ENCODE measurements at regions not wholly inside any gene's neighbourhood (a gene's known extent, or its start where the extent isn't known, plus 50 kb on each side); places are given as distances from the start of the nearest gene placed in this dataset.

DNA sequence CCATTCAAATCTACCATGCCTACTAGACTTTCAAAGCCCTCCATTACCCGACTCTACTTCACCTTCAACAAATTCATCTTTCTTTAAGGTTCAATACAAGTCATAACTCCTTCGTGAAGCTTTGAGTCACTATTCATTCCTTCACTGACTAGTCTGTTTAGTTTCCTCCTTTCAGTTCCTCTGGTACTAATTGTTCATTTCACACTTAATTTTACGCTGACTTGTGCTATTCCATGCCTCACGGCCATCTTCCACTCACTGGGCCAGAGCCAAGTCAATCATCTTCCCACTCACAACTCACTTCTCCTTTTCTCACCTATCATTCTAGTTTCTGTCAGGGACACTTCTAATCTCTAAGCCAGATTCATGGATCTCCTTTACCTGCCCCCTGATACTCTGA is 136.2 kb downstream of the MTX2 start:
- Histone ChIP-seq H3K27ac (no peak overlapping the region), H3K27me3 (no peaks in the 10 kb centered on the region), H3K4me1 (no peaks in the 10 kb centered on the region), H3K4me3 (no peak overlapping the region), H3K36me3 (no peaks in the 10 kb centered on the region), H3K9me3 (no peaks in the 10 kb centered on the region)
- no peak for DNase-seq
- TF ChIP-seq EP300 (IDR thresholded peaks at IDR 0.05), result no peak
- TF ChIP-seq, protein P1, sequence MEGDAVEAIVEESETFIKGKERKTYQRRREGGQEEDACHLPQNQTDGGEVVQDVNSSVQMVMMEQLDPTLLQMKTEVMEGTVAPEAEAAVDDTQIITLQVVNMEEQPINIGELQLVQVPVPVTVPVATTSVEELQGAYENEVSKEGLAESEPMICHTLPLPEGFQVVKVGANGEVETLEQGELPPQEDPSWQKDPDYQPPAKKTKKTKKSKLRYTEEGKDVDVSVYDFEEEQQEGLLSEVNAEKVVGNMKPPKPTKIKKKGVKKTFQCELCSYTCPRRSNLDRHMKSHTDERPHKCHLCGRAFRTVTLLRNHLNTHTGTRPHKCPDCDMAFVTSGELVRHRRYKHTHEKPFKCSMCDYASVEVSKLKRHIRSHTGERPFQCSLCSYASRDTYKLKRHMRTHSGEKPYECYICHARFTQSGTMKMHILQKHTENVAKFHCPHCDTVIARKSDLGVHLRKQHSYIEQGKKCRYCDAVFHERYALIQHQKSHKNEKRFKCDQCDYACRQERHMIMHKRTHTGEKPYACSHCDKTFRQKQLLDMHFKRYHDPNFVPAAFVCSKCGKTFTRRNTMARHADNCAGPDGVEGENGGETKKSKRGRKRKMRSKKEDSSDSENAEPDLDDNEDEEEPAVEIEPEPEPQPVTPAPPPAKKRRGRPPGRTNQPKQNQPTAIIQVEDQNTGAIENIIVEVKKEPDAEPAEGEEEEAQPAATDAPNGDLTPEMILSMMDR (IDR thresholded peaks at IDR 0.05), result no peak
- no peak for TF ChIP-seq POLR2AphosphoS5 (IDR thresholded peaks at IDR 0.05)
- no peak for TF ChIP-seq POLR2A (IDR thresholded peaks at IDR 0.05)
- intact Hi-C loops (cut with DNase I; ENCODE audit: low total_unique reads), result no loop called here
- WGBS, 5 donors, result 83 to 84% methylated on average over 4 of the region's 4 CpGs; no CpG with 5 or more reads in 3 of the 5 donors

DNA sequence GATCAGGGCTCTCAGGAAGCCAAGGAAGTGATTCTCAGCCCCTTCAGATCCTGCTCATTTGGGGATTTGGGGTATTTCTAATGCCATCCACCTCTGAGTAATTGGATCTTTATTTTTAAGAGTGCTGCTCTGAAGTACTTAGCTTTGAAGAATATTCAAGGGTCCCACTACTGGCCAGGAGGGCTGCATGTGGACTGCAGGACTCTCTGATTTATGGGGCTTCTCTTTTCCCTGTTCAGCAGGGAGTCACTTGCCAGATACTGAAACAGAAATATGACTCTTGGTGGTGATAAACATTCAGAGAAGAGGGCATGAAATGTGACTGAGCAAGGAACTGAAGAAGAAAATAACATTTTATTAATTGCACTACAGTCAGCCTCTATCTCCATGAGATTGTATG is 138.5 kb downstream of the MTX2 start:
- no peak overlapping the region for H3K27ac ChIP-seq
- intact Hi-C loops (cut with DNase I; ENCODE audit: low total_unique reads), result no loop called here
- H3K4me1 ChIP-seq, result no peaks in the 10 kb centered on the region
- H3K9me3 ChIP-seq, result no peaks in the 10 kb centered on the region
- no peaks in the 10 kb centered on the region for H3K36me3 ChIP-seq
- no peak for DNase-seq
- H3K27me3 ChIP-seq, result no peaks in the 10 kb centered on the region
- H3K4me3 ChIP-seq, result no peak overlapping the region
- no peak for TF ChIP-seq POLR2AphosphoS5 (IDR thresholded peaks at IDR 0.05)
- TF ChIP-seq EP300 (IDR thresholded peaks at IDR 0.05), result no peak
- no peak for TF ChIP-seq POLR2A (IDR thresholded peaks at IDR 0.05)
- TF ChIP-seq, protein P1 (IDR thresholded peaks at IDR 0.05), result no peak

DNA sequence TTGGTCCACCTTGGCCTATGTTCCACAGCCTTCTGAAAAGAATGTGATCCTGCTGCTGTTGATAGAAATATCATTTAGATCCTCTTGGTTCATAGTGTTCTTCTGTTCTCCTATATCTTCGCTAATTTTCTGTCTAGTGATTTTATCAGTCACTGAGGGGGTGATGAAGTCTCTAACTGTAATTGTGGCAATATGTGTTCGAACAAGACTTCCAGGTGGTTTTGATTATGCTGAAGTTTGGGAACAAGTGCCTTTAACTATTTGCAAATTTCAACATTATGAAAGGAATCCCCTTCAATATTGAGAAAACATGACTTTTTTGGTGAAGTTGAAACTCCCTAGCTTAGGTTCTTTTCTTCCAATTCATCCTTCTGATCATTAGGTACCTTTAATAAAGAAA is 140.4 kb downstream of the MTX2 start:
- no peaks in the 10 kb centered on the region for H3K36me3 ChIP-seq
- no peak overlapping the region for H3K4me3 ChIP-seq
- no peaks in the 10 kb centered on the region for H3K9me3 ChIP-seq
- H3K4me1 ChIP-seq, result no peaks in the 10 kb centered on the region
- no peaks in the 10 kb centered on the region for H3K27me3 ChIP-seq
- DNase-seq, result no peak
- no peak overlapping the region for H3K27ac ChIP-seq
- TF ChIP-seq POLR2AphosphoS5 (IDR thresholded peaks at IDR 0.05) (no peak), EP300 (IDR thresholded peaks at IDR 0.05) (no peak), POLR2A (IDR thresholded peaks at IDR 0.05) (no peak)
- TF ChIP-seq, protein P1 (IDR thresholded peaks at IDR 0.05), result no peak
- intact Hi-C loops (cut with DNase I; ENCODE audit: low total_unique reads), result no loop called here
- WGBS, 5 donors, result 86 to 95% (median 91%) methylated on average over 2 of the region's 2 CpGs

DNA sequence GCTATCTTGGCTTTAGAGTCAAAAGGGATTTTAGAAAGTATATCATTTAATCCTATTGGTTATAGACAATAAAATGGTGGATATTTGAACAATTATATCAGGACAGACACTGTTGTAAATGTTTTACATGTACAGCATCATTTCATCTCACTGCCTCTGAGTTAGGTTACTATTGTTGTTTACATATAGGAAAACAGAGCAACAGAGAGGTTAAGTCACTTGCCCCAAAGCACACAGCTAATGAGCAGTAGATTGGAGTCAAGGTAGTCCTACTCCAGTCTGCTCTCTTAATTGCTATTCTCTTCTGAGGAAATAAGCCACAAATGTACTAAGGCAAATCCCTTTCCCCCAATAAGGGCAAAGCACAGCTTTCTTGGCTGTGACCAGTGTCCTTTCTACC is 142.9 kb downstream of the MTX2 start:
- intact Hi-C loops (cut with DNase I; ENCODE audit: low total_unique reads), result no loop called here
- DNase-seq, result no peak
- no peaks in the 10 kb centered on the region for H3K27me3 ChIP-seq
- no peak for TF ChIP-seq EP300 (IDR thresholded peaks at IDR 0.05)
- TF ChIP-seq POLR2A (IDR thresholded peaks at IDR 0.05), result no peak
- TF ChIP-seq, protein P1 (IDR thresholded peaks at IDR 0.05), result no peak
- no peak for TF ChIP-seq POLR2AphosphoS5 (IDR thresholded peaks at IDR 0.05)
- H3K36me3 ChIP-seq, result no peaks in the 10 kb centered on the region
- no peak overlapping the region for H3K4me3 ChIP-seq
- no peak overlapping the region for H3K27ac ChIP-seq
- H3K4me1 ChIP-seq, result no peaks in the 10 kb centered on the region
- no peaks in the 10 kb centered on the region for H3K9me3 ChIP-seq

DNA sequence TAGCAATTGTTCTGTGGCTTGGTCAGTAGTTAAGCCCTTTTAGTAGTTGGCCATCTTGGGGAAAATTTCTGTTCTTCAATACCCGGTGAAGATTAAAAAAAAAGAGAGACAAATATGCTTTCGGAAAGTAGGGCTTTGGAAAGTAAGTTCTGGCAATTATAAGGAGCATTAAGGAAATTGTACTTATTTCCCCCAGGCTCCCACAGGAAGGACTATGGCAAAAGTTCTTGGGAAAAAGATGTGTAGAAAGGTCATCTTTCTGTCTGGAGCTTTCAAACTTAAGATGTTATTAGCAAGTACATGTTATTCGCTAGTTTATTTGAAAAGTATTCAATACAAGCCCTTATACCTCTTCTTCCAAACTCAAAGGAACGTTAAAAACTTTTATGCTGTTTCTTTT is 144.5 kb downstream of the MTX2 start:
- Histone ChIP-seq H3K36me3 (no peaks in the 10 kb centered on the region), H3K27me3 (no peaks in the 10 kb centered on the region), H3K4me3 (no peak overlapping the region), H3K4me1 (no peaks in the 10 kb centered on the region), H3K27ac (no peak overlapping the region), H3K9me3 (no peaks in the 10 kb centered on the region)
- intact Hi-C loops (cut with DNase I; ENCODE audit: low total_unique reads), result no loop called here
- 74 to 82% (median 81%) methylated on average over 4 of the region's 4 CpGs for WGBS, 5 donors
- DNase-seq, result no peak
- TF ChIP-seq POLR2AphosphoS5 (IDR thresholded peaks at IDR 0.05) (no peak), EP300 (IDR thresholded peaks at IDR 0.05) (no peak), POLR2A (IDR thresholded peaks at IDR 0.05) (no peak)
- TF ChIP-seq, protein P1 (IDR thresholded peaks at IDR 0.05), result no peak

All from stomach (tissue), 8 donors.